GM21367 (cell line): ENCODE measurements at regions not wholly inside any gene's neighbourhood (a gene's known extent, or its start where the extent isn't known, plus 50 kb on each side); places are given as distances from the start of the nearest gene placed in this dataset.
"Not testable (repeated sequence)": the region's sequence is repeated elsewhere in the genome, so short reads cannot be mapped to it uniquely, and the experiment has no call there.

Source experiments
- ATAC-seq: cut with Tn5 transposase; IDR thresholded peaks from one replicate; pipeline ENCODE4 v1.9.1; 2021; ENCODE audit not compliant: unreplicated experiment

GRCh38 chr10:33965795-33966581, 631.5 kb upstream of the NRP1 start:
- ATAC-seq, result no peak

GRCh38 chr10:33963729-33964128, 629.3 kb upstream of the NRP1 start:
- no peak for ATAC-seq

- ATAC-seq, result not testable (repeated sequence)
These were observed 621.9 kb upstream of the NRP1 start for GRCh38 chr10:33956322-33956721.

- ATAC-seq, result no peak
These were observed 621.2 kb upstream of the NRP1 start for GRCh38 chr10:33955676-33956075.

- ATAC-seq, result no peak
These were observed 618.4 kb upstream of the NRP1 start for GRCh38 chr10:33952692-33953360.

GRCh38 chr10:33950206-33950605, 615.7 kb upstream of the NRP1 start:
- no peak for ATAC-seq

- no peak for ATAC-seq
These were observed 613.1 kb upstream of the NRP1 start for GRCh38 chr10:33947544-33947943.

- ATAC-seq, result no peak
These were observed 610.6 kb upstream of the NRP1 start for GRCh38 chr10:33945051-33945450.

GRCh38 chr10:33942508-33942907, 608.0 kb upstream of the NRP1 start:
- ATAC-seq, result no peak

GRCh38 chr10:33939892-33940291, 605.4 kb upstream of the NRP1 start:
- no peak for ATAC-seq

- ATAC-seq, result no peak
These were observed 604.9 kb upstream of the NRP1 start for GRCh38 chr10:33939410-33939809.

- no peak for ATAC-seq
These were observed 603.5 kb upstream of the NRP1 start for GRCh38 chr10:33938001-33938400.

GRCh38 chr10:33937036-33937730, 602.7 kb upstream of the NRP1 start:
- ATAC-seq, result no peak

- ATAC-seq, result no peak
These were observed 600.9 kb upstream of the NRP1 start for GRCh38 chr10:33935350-33935749.

GRCh38 chr10:33930079-33930478, 595.6 kb upstream of the NRP1 start:
- no peak for ATAC-seq

- ATAC-seq, result no peak
These were observed 592.9 kb upstream of the NRP1 start for GRCh38 chr10:33927347-33927746.

GRCh38 chr10:33921970-33922605, 587.6 kb upstream of the NRP1 start:
- ATAC-seq, result no peak

- no peak for ATAC-seq
These were observed 585.9 kb upstream of the NRP1 start for GRCh38 chr10:33920351-33920750.

- no peak for ATAC-seq
These were observed 584.8 kb upstream of the NRP1 start for GRCh38 chr10:33919244-33919643.

GRCh38 chr10:33917069-33917780, 582.8 kb upstream of the NRP1 start:
- no peak for ATAC-seq

GRCh38 chr10:33914746-33915145, 580.3 kb upstream of the NRP1 start:
- ATAC-seq, result no peak
